ENCODE measurements at regions not wholly inside any gene's neighbourhood (a gene's known extent, or its start where the extent isn't known, plus 50 kb on each side); places are given as distances from the start of the nearest gene placed in this dataset.

DNA sequence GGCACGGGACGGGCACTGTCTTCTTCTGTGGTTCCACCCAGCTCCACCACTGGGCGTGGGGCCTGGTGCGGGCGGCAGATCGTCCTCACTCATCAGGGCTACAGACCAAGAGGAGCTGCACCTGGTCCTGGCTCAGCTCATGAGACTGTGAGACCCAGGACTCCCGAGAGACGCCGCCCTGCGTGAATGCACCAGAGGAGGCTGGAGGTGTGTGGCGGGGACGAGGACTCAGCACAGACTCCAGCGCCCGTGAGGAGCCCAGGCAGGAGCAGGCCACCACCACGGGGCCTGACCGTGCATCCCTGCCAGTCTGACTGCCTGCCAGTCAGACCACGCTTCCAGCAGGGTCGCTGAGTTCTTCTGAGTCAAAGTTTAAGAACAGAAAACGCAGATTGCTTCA, 112.5 kb upstream of the SALL3 start:
- TF ChIP-seq, protein P1, sequence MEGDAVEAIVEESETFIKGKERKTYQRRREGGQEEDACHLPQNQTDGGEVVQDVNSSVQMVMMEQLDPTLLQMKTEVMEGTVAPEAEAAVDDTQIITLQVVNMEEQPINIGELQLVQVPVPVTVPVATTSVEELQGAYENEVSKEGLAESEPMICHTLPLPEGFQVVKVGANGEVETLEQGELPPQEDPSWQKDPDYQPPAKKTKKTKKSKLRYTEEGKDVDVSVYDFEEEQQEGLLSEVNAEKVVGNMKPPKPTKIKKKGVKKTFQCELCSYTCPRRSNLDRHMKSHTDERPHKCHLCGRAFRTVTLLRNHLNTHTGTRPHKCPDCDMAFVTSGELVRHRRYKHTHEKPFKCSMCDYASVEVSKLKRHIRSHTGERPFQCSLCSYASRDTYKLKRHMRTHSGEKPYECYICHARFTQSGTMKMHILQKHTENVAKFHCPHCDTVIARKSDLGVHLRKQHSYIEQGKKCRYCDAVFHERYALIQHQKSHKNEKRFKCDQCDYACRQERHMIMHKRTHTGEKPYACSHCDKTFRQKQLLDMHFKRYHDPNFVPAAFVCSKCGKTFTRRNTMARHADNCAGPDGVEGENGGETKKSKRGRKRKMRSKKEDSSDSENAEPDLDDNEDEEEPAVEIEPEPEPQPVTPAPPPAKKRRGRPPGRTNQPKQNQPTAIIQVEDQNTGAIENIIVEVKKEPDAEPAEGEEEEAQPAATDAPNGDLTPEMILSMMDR (optimal IDR thresholded peaks at IDR 0.05 in 1 of 3, IDR thresholded peaks at IDR 0.05 in 1 of 3, conservative IDR thresholded peaks at IDR 0.05 in 1 of 3; ENCODE audit: extremely low read depth in 1 of 3, insufficient read depth in 2 of 3, low read length in 3 of 3) = no peak
- TF ChIP-seq EZH2 (IDR thresholded peaks at IDR 0.05; ENCODE audit: low read length) = no peak

Measured in keratinocyte (primary cell).